ENCODE measurements at regions not wholly inside any gene's neighbourhood (a gene's known extent, or its start where the extent isn't known, plus 50 kb on each side); places are given as distances from the start of the nearest gene placed in this dataset.
"Not testable (repeated sequence)": the region's sequence is repeated elsewhere in the genome, so short reads cannot be mapped to it uniquely, and the experiment has no call there.

GRCh38 chr12:9407425-9407748 lies 199.2 kb upstream of the PZP start:
- peak; percentile 85 for DNase-seq

- peak; percentile 31 for DNase-seq
These were observed 198.6 kb upstream of the PZP start for GRCh38 chr12:9406564-9407424.

GRCh38 chr12:9405886-9406563 lies 197.8 kb upstream of the PZP start:
- peak; percentile 17 for DNase-seq

GRCh38 chr12:9404469-9405260 lies 196.5 kb upstream of the PZP start:
- DNase-seq, result no peak

GRCh38 chr12:9404031-9404430 lies 195.8 kb upstream of the PZP start:
- no peak for DNase-seq

- DNase-seq, result not testable (repeated sequence)
These were observed 194.3 kb upstream of the PZP start for GRCh38 chr12:9402432-9403040.

GRCh38 chr12:9396367-9396766 lies 188.2 kb upstream of the PZP start:
- DNase-seq, result not testable (repeated sequence)

GRCh38 chr12:9395220-9395619 lies 187.0 kb upstream of the PZP start:
- not testable (repeated sequence) for DNase-seq

- no peak for DNase-seq
These were observed 184.6 kb upstream of the PZP start for GRCh38 chr12:9392842-9393241.

GRCh38 chr12:9391815-9392214 lies 183.6 kb upstream of the PZP start:
- DNase-seq, result no peak

GRCh38 chr12:9390761-9391160 lies 182.6 kb upstream of the PZP start:
- DNase-seq, result peak; percentile 30

- no peak for DNase-seq
These were observed 181.6 kb upstream of the PZP start for GRCh38 chr12:9389796-9390195.

GRCh38 chr12:9388379-9388778 lies 180.2 kb upstream of the PZP start:
- no peak for DNase-seq

- peak; percentile 29 for DNase-seq
These were observed 179.3 kb upstream of the PZP start for GRCh38 chr12:9387450-9387849.

GRCh38 chr12:9383585-9383984 lies 175.4 kb upstream of the PZP start:
- DNase-seq, result no peak

GRCh38 chr12:9381619-9382018 lies 173.4 kb upstream of the PZP start:
- no peak for DNase-seq

- no peak for DNase-seq
These were observed 172.5 kb upstream of the PZP start for GRCh38 chr12:9380650-9381049.

GRCh38 chr12:9379023-9379742 lies 171.0 kb upstream of the PZP start:
- no peak for DNase-seq

- DNase-seq, result peak; percentile 76
These were observed 170.2 kb upstream of the PZP start for GRCh38 chr12:9378430-9378835.

- DNase-seq, result peak; percentile 49
These were observed 164.0 kb upstream of the PZP start for GRCh38 chr12:9372202-9372601.

- no peak for DNase-seq
These were observed 159.6 kb upstream of the PZP start for GRCh38 chr12:9367828-9368227.

- DNase-seq, result no peak
These were observed 159.0 kb upstream of the PZP start for GRCh38 chr12:9367201-9367600.

Data from dermis blood vessel endothelial cell (primary cell).